Gastrocnemius medialis (tissue), 4 donors: ENCODE measurements at regions not wholly inside any gene's neighbourhood (a gene's known extent, or its start where the extent isn't known, plus 50 kb on each side); places are given as distances from the start of the nearest gene placed in this dataset.

Experiments
- CTCF ChIP-seq, 5 experiments: fragments of 450-650 bp in 3 of 5; fragments of 200-600 bp in 2 of 5; sonication (generic) in 2 of 5; IDR thresholded peaks in 4 of 5; conservative IDR thresholded peaks in 1 of 5; 1 replicate in 4 of 5; 2 replicates in 1 of 5; pipeline ENCODE4 v1.5.1; 2016 to 2019; ENCODE audit warnings: antibody characterized with exemption in 5 of 5, mild to moderate bottlenecking in 3 of 5, moderate library complexity in 3 of 5
- POLR2A ChIP-seq, 2 donors: fragments of 450-650 bp; IDR thresholded peaks; one replicate each; pipeline ENCODE4 v1.6.1; 2017; ENCODE audit warnings: antibody characterized with exemption in 2 of 2, mild to moderate bottlenecking in 2 of 2, moderate library complexity in 2 of 2

- TF ChIP-seq CTCF (IDR thresholded peaks at IDR 0.05 in 4 of 5, conservative IDR thresholded peaks at IDR 0.05 in 1 of 5) (no peak), POLR2A (IDR thresholded peaks at IDR 0.05) (no peak)
Measured at GRCh38 chr5:90153031-90153430, 256.5 kb downstream of the CETN3 start.
